ENCODE measurements at regions not wholly inside any gene's neighbourhood (a gene's known extent, or its start where the extent isn't known, plus 50 kb on each side); places are given as distances from the start of the nearest gene placed in this dataset.

DNA sequence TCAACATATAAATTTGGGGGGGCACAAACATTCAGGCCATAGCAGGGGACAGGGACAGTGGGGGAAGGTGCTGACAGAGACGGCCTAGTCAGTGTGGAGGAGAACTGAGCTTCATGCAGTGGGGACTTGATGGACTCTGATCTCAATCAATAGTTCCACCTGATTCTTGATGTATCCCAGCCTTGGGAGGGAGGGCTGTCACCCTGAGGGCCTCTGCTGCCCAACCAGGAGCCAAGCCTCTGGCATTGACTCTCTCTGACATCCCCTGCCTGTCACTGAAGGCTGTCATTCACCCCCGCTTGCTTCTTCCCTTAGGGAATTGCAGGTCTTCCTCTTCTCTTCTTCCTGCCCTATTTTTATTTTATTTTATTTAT is 180.6 kb upstream of the TAB2 start:
- H3K27ac ChIP-seq, result no peak overlapping the region
- H3K4me3 ChIP-seq, result no peak overlapping the region
- H3K4me1 ChIP-seq, result peaks cover 7% of the 10 kb centered on the region
- no peaks in the 10 kb centered on the region for H3K27me3 ChIP-seq (ENCODE audit: low read depth)
- ATAC-seq, result no peak
- DNase-seq, result no peak
- no peaks in the 10 kb centered on the region for H3K9me3 ChIP-seq
- TF ChIP-seq, protein P1, sequence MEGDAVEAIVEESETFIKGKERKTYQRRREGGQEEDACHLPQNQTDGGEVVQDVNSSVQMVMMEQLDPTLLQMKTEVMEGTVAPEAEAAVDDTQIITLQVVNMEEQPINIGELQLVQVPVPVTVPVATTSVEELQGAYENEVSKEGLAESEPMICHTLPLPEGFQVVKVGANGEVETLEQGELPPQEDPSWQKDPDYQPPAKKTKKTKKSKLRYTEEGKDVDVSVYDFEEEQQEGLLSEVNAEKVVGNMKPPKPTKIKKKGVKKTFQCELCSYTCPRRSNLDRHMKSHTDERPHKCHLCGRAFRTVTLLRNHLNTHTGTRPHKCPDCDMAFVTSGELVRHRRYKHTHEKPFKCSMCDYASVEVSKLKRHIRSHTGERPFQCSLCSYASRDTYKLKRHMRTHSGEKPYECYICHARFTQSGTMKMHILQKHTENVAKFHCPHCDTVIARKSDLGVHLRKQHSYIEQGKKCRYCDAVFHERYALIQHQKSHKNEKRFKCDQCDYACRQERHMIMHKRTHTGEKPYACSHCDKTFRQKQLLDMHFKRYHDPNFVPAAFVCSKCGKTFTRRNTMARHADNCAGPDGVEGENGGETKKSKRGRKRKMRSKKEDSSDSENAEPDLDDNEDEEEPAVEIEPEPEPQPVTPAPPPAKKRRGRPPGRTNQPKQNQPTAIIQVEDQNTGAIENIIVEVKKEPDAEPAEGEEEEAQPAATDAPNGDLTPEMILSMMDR (IDR thresholded peaks at IDR 0.05), result no peak
- no peaks in the 10 kb centered on the region for H3K36me3 ChIP-seq
- intact Hi-C loops (cut with DNase I), result no loop called here

DNA sequence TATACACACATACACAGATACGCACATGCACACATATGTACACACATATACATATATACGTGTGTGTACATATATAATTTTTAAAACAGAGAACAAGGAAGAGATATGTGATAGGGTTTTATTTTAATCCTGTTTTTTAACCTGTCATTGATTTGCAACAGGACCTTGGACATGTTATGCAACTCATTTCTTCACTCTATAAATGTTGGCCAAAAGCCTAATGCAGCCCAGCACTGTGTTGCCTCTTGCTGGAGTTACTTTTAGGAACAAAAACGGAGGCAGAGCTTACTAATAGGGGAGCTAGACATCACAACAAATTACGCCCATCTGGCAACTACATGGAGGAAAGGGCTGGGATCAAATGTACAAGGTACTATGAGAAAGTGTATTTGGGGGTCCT is 179.9 kb upstream of the TAB2 start:
- no peak overlapping the region for H3K4me3 ChIP-seq
- DNase-seq (no peak), ATAC-seq (no peak)
- no peaks in the 10 kb centered on the region for H3K27me3 ChIP-seq (ENCODE audit: low read depth)
- H3K4me1 ChIP-seq, result peaks cover 7% of the 10 kb centered on the region
- no peaks in the 10 kb centered on the region for H3K36me3 ChIP-seq
- H3K27ac ChIP-seq, result no peak overlapping the region
- TF ChIP-seq, protein P1 (IDR thresholded peaks at IDR 0.05), result no peak
- intact Hi-C loops (cut with DNase I), result no loop called here
- H3K9me3 ChIP-seq, result no peaks in the 10 kb centered on the region

DNA sequence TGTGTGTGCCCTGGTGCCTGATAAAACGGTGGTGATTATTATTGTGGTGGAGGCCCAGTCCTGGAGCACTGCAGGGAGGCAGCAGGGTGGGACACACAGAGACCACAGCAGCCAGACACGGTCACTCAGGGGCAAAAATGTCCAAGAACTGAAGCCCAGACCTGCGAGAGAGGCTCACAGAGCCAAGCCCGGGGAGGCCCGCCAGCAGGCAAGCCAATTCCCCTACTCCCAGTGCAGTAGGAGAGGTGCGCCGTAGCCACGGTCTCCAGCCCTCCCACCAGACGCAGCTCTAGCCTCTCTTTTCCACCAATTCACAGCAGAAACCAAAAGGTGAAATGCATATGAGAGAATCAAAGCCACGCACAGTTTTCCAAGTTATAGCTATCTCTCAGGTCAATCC is 179.4 kb upstream of the TAB2 start:
- no peak overlapping the region for H3K27ac ChIP-seq
- TF ChIP-seq, protein P1 (IDR thresholded peaks at IDR 0.05), result no peak
- ATAC-seq, result no peak
- intact Hi-C loops (cut with DNase I), result no loop called here
- H3K4me1 ChIP-seq, result peaks cover 7% of the 10 kb centered on the region
- DNase-seq, result no peak
- no peaks in the 10 kb centered on the region for H3K9me3 ChIP-seq
- H3K36me3 ChIP-seq, result no peaks in the 10 kb centered on the region
- H3K27me3 ChIP-seq (ENCODE audit: low read depth), result no peaks in the 10 kb centered on the region
- no peak overlapping the region for H3K4me3 ChIP-seq

DNA sequence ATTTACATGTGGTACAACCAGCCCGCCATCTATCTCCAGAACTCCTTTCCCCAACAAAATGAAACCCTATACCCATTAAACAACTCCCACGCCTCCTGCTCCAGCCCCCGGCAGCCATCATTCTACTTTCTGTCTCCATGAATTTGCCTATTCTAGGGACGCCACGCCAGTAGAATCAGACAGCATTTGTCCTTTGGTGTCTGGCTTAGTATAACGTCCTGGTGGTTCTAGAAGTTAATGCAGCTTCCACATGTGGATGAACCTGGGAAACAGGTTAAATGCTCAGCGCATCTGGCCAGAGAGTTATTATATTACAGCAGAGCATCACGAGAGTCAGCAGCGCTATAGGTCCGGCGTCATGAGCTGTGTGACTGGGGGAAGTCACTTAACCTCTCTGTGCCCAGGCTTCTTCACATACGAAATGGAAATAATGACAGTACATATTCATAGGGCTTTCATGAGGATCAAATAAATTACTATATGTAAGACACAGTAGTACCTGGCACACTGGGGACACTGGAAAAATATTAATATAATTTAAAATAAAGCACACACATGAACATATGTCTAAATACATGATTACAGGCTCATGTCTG is 178.7 kb upstream of the TAB2 start:
- H3K9me3 ChIP-seq, result no peaks in the 10 kb centered on the region
- H3K36me3 ChIP-seq, result no peaks in the 10 kb centered on the region
- TF ChIP-seq, protein P1 (IDR thresholded peaks at IDR 0.05), result no peak
- ATAC-seq (no peak), DNase-seq (no peak)
- H3K27ac ChIP-seq, result no peak overlapping the region
- no peak overlapping the region for H3K4me3 ChIP-seq
- peaks cover 7% of the 10 kb centered on the region for H3K4me1 ChIP-seq
- no peaks in the 10 kb centered on the region for H3K27me3 ChIP-seq (ENCODE audit: low read depth)
- intact Hi-C loops (cut with DNase I), result no loop called here

DNA sequence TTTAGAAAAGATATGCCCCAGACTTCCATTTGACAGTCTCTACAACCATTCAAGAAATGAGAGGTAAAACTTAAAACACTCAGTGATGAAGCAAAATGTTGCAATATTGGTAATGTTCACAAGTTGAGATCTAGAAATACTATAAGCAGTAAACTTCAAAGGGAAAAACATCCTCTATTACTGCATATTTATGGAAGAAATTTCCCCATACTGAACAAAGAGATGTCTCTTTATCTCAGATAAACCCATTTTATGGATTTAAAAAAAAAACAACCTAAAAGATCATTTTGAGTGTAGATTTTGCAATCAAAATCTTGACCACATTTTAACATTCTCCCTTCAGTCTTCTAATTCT is 177.8 kb upstream of the TAB2 start:
- intact Hi-C loops (cut with DNase I), result no loop called here
- ATAC-seq, result no peak
- H3K9me3 ChIP-seq, result no peaks in the 10 kb centered on the region
- peaks cover 7% of the 10 kb centered on the region for H3K4me1 ChIP-seq
- peak overlapping the region; percentile 62 for H3K27ac ChIP-seq
- TF ChIP-seq, protein P1 (IDR thresholded peaks at IDR 0.05), result no peak
- H3K27me3 ChIP-seq (ENCODE audit: low read depth), result no peaks in the 10 kb centered on the region
- H3K36me3 ChIP-seq, result no peaks in the 10 kb centered on the region
- DNase-seq, result no peak
- no peak overlapping the region for H3K4me3 ChIP-seq

Data from lower lobe of right lung (tissue), 2 donors.